DND-41 (cell line): ENCODE measurements at regions not wholly inside any gene's neighbourhood (a gene's known extent, or its start where the extent isn't known, plus 50 kb on each side); places are given as distances from the start of the nearest gene placed in this dataset.

Source experiments
- CTCF ChIP-seq: IDR thresholded peaks from 2 replicates; pipeline ENCODE4 v1.5.1; 2012; ENCODE audit warnings: borderline replicate concordance, low read length, moderate library complexity, mild to moderate bottlenecking; ENCODE audit not compliant: poor library complexity, severe bottlenecking; ENCODE audit errors: extremely low read depth
- EZH2 ChIP-seq: IDR thresholded peaks from 3 replicates; pipeline ENCODE4 v1.6.1; 2012; ENCODE audit warnings: borderline replicate concordance, low read depth, mild to moderate bottlenecking, moderate library complexity, low read length, inconsistent platforms; ENCODE audit not compliant: severe bottlenecking

GRCh38 chr2:171238946-171239345 lies 78.3 kb upstream of the TLK1 start:
- TF ChIP-seq CTCF (no peak), EZH2 (no peak)
